Left renal pelvis (tissue), 4 donors: ENCODE measurements at regions not wholly inside any gene's neighbourhood (a gene's known extent, or its start where the extent isn't known, plus 50 kb on each side); places are given as distances from the start of the nearest gene placed in this dataset.

Experiments
- DNase-seq, 4 donors: peaks; one replicate each; pipeline ENCODE4 v3.0.0-alpha.2; 2013; ENCODE audit warnings: low read depth in 4 of 4, low spot score in 3 of 4

DNA sequence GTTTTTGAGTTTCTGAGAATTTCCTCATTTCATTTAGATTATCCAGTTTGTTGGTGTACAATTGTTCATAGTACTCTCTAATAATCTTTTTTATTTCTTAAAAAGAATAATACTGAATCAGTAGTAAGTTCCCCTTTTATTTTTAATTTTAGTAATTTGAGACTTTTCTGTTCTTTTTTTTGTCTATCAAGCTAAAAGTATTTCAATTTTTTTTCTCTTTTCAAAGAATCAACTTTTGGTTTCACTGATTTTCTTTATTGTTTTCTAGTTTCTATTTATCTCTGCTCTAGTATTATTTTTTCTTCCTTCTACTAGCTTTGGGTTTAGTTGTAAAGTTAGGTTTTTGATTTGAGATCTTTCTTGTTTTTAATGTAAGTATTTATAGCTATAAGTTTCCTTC lies 60.6 kb upstream of the ARL15 start:
- no peak for DNase-seq

DNA sequence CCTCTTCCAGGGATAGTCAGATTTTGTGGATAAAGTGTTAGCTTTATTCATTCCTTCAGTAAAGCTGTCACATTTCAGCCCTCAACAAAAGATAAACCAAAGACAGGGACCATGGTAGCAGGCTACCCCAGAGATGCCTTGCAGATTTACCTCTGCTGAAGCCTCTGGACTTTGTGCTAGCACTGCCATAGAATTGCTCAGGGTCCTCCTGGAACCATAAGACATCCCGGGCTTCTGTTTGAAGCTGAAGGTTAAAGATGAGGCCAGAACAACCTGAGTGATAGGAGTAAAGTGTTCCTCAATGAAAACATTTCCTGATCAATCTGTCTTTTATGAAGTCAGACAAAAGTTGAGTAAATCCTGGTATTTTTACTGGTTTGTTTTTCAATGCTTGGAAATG lies 57.5 kb upstream of the ARL15 start:
- no peak for DNase-seq

DNA sequence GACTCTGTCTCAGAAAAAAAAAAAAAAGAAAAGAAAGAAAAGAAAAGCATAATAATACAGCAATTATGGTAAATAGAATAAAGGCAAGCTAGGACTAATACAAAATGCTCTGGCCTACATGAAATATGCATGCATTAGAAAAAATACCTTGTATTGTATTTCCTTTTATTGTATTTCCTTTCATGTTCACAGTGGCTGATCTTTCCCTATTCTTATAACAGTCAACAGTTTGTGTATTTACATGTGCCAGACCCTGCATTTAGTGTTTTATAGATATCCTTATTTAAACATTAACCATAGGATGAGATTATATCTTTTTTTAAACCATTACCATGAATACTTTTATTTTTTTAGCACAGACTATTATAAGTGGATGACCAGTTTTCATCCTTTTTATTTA lies 56.3 kb upstream of the ARL15 start:
- DNase-seq: no peak

GRCh38 chr5:54363669-54364068 lies 53.3 kb upstream of the ARL15 start:
- no peak for DNase-seq

- no peak for DNase-seq
These were observed 52.7 kb upstream of the ARL15 start for GRCh38 chr5:54362992-54363625.

DNA sequence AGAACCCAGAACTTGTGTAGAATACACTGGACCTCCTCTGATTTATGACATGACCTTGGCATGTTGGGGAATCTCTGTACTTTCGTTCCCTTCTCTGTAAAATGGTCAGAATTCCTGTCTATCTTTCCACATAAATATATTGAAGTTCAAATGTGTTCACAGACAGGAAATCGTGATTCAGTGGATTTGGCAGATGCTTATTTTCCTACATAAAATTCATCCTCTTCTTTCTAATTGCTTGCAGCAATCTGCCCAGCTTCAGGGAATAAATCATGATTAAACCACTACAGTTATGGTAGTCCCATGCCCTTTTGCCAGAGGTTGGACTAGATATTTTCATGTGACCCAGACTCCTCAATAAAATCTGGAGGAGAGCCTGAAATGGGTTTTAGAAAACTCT lies 52.1 kb upstream of the ARL15 start:
- no peak for DNase-seq

- no peak for DNase-seq
These were observed 51.5 kb upstream of the ARL15 start for GRCh38 chr5:54361691-54362411.

GRCh38 chr5:54360925-54361662 lies 50.7 kb upstream of the ARL15 start:
- DNase-seq: no peak
